Hepatocyte (in vitro differentiated cells): ENCODE measurements at regions not wholly inside any gene's neighbourhood (a gene's known extent, or its start where the extent isn't known, plus 50 kb on each side); places are given as distances from the start of the nearest gene placed in this dataset.

ENCODE experiments used
- DNase-seq: peaks from one replicate; pipeline ENCODE4 v3.0.0-alpha.2; 2016; ENCODE audit warnings: low spot score
- H2AFZ ChIP-seq: fragments of 200-600 bp; sonication (generic); 2 replicates; pipeline ENCODE4 v1.6.0; 2016; ENCODE audit warnings: antibody characterized with exemption, mild to moderate bottlenecking
- H3K27ac ChIP-seq: fragments of 200-600 bp; sonication (generic); 2 replicates; pipeline ENCODE4 v1.5.1; 2016; ENCODE audit warnings: mild to moderate bottlenecking
- H3K27me3 ChIP-seq: fragments of 200-600 bp; sonication (generic); 2 replicates; pipeline ENCODE4 v1.6.1; 2016
- H3K36me3 ChIP-seq: fragments of 200-600 bp; sonication (generic); replicated peaks from 2 replicates; pipeline ENCODE4 v1.5.1; 2016; ENCODE audit warnings: low read depth; ENCODE audit not compliant: insufficient read depth
- H3K4me1 ChIP-seq: fragments of 200-600 bp; sonication (generic); 2 replicates; pipeline ENCODE4 v1.5.1; 2016; ENCODE audit warnings: mild to moderate bottlenecking, moderate library complexity; ENCODE audit not compliant: insufficient read depth
- H3K4me2 ChIP-seq: fragments of 200-600 bp; sonication (generic); 2 replicates; pipeline ENCODE4 v1.6.0; 2016
- H3K4me3 ChIP-seq: fragments of 200-600 bp; sonication (generic); 2 replicates; pipeline ENCODE4 v1.5.1; 2016; ENCODE audit warnings: mild to moderate bottlenecking
- H3K79me2 ChIP-seq: fragments of 200-600 bp; sonication (generic); 2 replicates; pipeline ENCODE4 v1.6.0; 2017; ENCODE audit warnings: mild to moderate bottlenecking
- H3K9me2 ChIP-seq: fragments of 200-600 bp; sonication (generic); replicated peaks from 2 replicates; pipeline ENCODE4 v1.6.0; 2017; ENCODE audit warnings: mild to moderate bottlenecking; ENCODE audit not compliant: insufficient read depth
- H3K9me3 ChIP-seq: fragments of 200-600 bp; sonication (generic); 2 replicates; pipeline ENCODE4 v1.5.1; 2016; ENCODE audit warnings: low read depth, mild to moderate bottlenecking
- H4K20me1 ChIP-seq: fragments of 200-600 bp; sonication (generic); 2 replicates; pipeline ENCODE4 v1.6.0; 2016; ENCODE audit warnings: mild to moderate bottlenecking; ENCODE audit not compliant: insufficient read depth, poor library complexity, severe bottlenecking
- EZH2 ChIP-seq: fragments of 200-600 bp; sonication (generic); IDR thresholded peaks from 2 replicates; pipeline ENCODE4 v1.6.1; 2016; ENCODE audit warnings: antibody characterized with exemption, mild to moderate bottlenecking, borderline replicate concordance
- EZH2phosphoT487 ChIP-seq: fragments of 200-600 bp; sonication (generic); IDR thresholded peaks from one replicate; pipeline ENCODE4 v1.6.1; 2018; ENCODE audit warnings: antibody characterized with exemption, mild to moderate bottlenecking, low read depth, moderate library complexity; ENCODE audit not compliant: unreplicated experiment, severe bottlenecking
- WGBS: methylation state at CpG from one replicate; pipeline ENCODE4 v1.1.6; 2016; ENCODE audit warnings: low lambda C conversion rate; ENCODE audit errors: missing lambda C conversion rate; 5-methylcytosine and 5-hydroxymethylcytosine counted together
- TF ChIP-seq, protein P1 (sequence below): fragments of 200-600 bp; sonication (generic); IDR thresholded peaks from 2 replicates; pipeline ENCODE4 v1.5.1; 2016; ENCODE audit warnings: antibody characterized with exemption, mild to moderate bottlenecking; ENCODE audit not compliant: poor library complexity

DNA sequence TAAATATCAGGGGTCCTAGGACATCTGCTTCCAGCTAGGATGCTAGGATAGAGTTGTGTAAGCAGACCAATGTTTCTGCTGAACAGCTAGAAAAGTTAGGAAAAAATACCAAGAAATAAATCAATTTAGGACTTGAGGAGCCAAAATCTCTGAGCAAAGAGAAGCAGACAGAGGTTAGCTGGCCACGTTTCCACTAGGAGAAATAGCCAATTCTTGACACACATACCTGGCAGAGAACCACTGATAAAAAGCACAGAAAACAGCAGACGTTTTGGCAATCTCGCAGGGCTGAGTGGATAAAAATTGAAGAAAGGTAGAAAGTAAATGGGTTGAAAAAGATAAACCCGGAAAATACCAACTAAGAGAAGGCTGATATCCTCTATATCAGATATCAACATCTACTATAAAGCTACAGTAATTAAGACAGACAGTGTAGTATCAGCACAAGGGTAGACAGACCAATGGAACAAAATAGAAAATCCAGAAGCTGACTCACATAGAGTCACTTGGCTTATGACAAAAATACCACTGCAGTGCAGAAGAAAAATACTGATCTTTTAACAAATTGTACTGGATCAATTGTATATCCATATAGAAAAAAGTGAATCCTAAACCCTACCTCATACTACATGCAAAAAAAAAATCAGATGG lies 306.1 kb upstream of the KLHL29 start:
- Histone ChIP-seq H3K79me2 (no peaks in the 10 kb centered on the region), H3K27ac (no peak overlapping the region), H3K4me2 (no peak overlapping the region), H3K9me3 (no peaks in the 10 kb centered on the region), H3K27me3 (no peaks in the 10 kb centered on the region), H2AFZ (no peak overlapping the region), H4K20me1 (no peaks in the 10 kb centered on the region), H3K4me3 (no peak overlapping the region), H3K4me1 (no peaks in the 10 kb centered on the region), H3K36me3 (no peaks in the 10 kb centered on the region), H3K9me2 (no peaks in the 10 kb centered on the region)
- TF ChIP-seq EZH2 (no peak), EZH2phosphoT487 (no peak)
- TF ChIP-seq, protein P1, sequence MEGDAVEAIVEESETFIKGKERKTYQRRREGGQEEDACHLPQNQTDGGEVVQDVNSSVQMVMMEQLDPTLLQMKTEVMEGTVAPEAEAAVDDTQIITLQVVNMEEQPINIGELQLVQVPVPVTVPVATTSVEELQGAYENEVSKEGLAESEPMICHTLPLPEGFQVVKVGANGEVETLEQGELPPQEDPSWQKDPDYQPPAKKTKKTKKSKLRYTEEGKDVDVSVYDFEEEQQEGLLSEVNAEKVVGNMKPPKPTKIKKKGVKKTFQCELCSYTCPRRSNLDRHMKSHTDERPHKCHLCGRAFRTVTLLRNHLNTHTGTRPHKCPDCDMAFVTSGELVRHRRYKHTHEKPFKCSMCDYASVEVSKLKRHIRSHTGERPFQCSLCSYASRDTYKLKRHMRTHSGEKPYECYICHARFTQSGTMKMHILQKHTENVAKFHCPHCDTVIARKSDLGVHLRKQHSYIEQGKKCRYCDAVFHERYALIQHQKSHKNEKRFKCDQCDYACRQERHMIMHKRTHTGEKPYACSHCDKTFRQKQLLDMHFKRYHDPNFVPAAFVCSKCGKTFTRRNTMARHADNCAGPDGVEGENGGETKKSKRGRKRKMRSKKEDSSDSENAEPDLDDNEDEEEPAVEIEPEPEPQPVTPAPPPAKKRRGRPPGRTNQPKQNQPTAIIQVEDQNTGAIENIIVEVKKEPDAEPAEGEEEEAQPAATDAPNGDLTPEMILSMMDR, result no peak
- DNase-seq, result no peak
- WGBS, result 69% methylated on average over 4 of the region's 4 CpGs

DNA sequence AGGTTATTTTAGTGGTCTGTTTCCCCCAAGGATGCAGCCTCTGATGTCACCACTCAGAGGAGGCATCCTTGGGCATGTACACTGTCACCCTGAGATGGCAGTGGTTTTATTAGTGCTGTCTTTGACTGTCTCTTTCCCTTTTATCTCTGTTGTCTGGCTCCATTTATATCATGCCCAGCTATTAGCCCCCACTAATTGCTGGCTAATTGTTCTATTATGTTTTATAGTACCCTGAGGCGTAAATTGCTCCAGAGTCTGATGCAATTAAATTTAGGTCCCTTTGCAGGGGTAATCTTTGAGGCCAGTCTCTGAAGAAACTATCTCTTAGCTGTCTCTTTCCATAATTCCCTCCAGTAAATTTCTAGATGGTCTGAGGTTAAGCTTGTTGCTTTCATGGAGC lies 301.0 kb upstream of the KLHL29 start:
- Histone ChIP-seq H3K36me3 (no peaks in the 10 kb centered on the region), H3K27me3 (no peaks in the 10 kb centered on the region), H3K9me3 (no peaks in the 10 kb centered on the region), H2AFZ (no peak overlapping the region), H3K9me2 (no peaks in the 10 kb centered on the region), H3K4me1 (no peaks in the 10 kb centered on the region), H3K4me2 (no peak overlapping the region), H4K20me1 (no peaks in the 10 kb centered on the region), H3K4me3 (no peak overlapping the region), H3K79me2 (no peaks in the 10 kb centered on the region), H3K27ac (no peak overlapping the region)
- 83% methylated on average over 1 of the region's 1 CpG for WGBS
- DNase-seq, result no peak
- TF ChIP-seq, protein P1, result no peak
- TF ChIP-seq EZH2phosphoT487, result no peak
- no peak for TF ChIP-seq EZH2

DNA sequence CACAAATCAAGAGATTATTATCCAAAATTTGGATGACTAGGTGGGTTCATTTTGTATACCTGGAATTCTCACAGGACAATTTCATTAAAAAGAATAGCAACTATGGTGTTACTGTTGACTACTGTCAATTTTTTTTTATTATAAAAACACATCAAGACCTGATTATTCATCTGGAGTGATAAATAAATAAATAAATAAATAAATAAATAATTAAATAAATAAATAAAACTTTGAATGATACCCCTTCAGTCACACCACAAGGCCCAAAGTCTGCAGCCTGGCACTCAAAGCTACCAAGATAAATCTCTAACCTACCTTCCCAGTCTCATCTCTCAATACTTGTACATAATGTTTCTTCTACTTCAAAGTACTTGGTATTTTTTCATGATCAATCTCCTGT lies 294.0 kb upstream of the KLHL29 start:
- Histone ChIP-seq H2AFZ (no peak overlapping the region), H3K4me3 (no peak overlapping the region), H3K9me2 (no peaks in the 10 kb centered on the region), H3K4me1 (no peaks in the 10 kb centered on the region), H4K20me1 (no peaks in the 10 kb centered on the region), H3K9me3 (no peaks in the 10 kb centered on the region), H3K27ac (no peak overlapping the region), H3K27me3 (no peaks in the 10 kb centered on the region), H3K4me2 (no peak overlapping the region), H3K36me3 (no peaks in the 10 kb centered on the region), H3K79me2 (no peaks in the 10 kb centered on the region)
- TF ChIP-seq, protein P1, result no peak
- no peak for TF ChIP-seq EZH2phosphoT487
- DNase-seq, result no peak

DNA sequence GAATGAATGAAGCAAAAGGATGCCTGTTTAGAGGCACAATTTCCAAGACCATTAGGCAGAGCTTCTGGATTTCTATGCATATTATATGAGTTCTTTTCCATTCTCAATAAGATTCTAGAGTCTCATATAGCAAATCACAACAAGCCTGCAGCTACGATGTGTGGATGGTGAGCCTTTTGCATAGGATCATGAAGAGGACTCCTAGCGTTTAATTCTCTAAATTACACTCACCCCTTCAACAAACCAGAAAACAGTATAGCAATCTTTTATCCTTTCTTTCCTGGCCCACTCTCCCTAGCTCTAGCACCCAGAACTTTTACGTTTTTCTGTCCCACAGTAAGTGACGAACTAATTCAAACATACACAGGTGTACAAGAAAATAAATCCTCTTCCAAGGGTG lies 293.1 kb upstream of the KLHL29 start:
- no peak overlapping the region for H3K27ac ChIP-seq
- H2AFZ ChIP-seq, result no peak overlapping the region
- no peaks in the 10 kb centered on the region for H3K4me1 ChIP-seq
- no peaks in the 10 kb centered on the region for H4K20me1 ChIP-seq
- WGBS, result 73% methylated on average over 4 of the region's 4 CpGs
- no peak overlapping the region for H3K4me3 ChIP-seq
- no peaks in the 10 kb centered on the region for H3K27me3 ChIP-seq
- H3K79me2 ChIP-seq, result no peaks in the 10 kb centered on the region
- H3K4me2 ChIP-seq, result no peak overlapping the region
- H3K9me3 ChIP-seq, result no peaks in the 10 kb centered on the region
- H3K36me3 ChIP-seq, result no peaks in the 10 kb centered on the region
- H3K9me2 ChIP-seq, result no peaks in the 10 kb centered on the region
- no peak for DNase-seq
- TF ChIP-seq EZH2phosphoT487, result no peak
- TF ChIP-seq, protein P1, result no peak
- TF ChIP-seq EZH2, result no peak
